Gastrocnemius medialis (tissue), 4 donors: ENCODE measurements at regions not wholly inside any gene's neighbourhood (a gene's known extent, or its start where the extent isn't known, plus 50 kb on each side); places are given as distances from the start of the nearest gene placed in this dataset.

Experiments
- CTCF ChIP-seq, 5 experiments: fragments of 450-650 bp in 3 of 5; fragments of 200-600 bp in 2 of 5; sonication (generic) in 2 of 5; IDR thresholded peaks in 4 of 5; conservative IDR thresholded peaks in 1 of 5; 1 replicate in 4 of 5; 2 replicates in 1 of 5; pipeline ENCODE4 v1.5.1; 2016 to 2019; ENCODE audit warnings: antibody characterized with exemption in 5 of 5, mild to moderate bottlenecking in 3 of 5, moderate library complexity in 3 of 5
- POLR2A ChIP-seq, 2 donors: fragments of 450-650 bp; IDR thresholded peaks; one replicate each; pipeline ENCODE4 v1.6.1; 2017; ENCODE audit warnings: antibody characterized with exemption in 2 of 2, mild to moderate bottlenecking in 2 of 2, moderate library complexity in 2 of 2

GRCh38 chr9:116098476-116098875 lies 55.1 kb upstream of the PAPPA start:
- TF ChIP-seq CTCF (IDR thresholded peaks at IDR 0.05 in 4 of 5, conservative IDR thresholded peaks at IDR 0.05 in 1 of 5) (no peak), POLR2A (IDR thresholded peaks at IDR 0.05) (no peak)
